PC-9 (cell line): ENCODE measurements at regions not wholly inside any gene's neighbourhood (a gene's known extent, or its start where the extent isn't known, plus 50 kb on each side); places are given as distances from the start of the nearest gene placed in this dataset.

Experiments used
- CTCF ChIP-seq: fragments of 200-600 bp; sonication (generic); conservative IDR thresholded peaks from 2 replicates; pipeline ENCODE4 v1.6.1; 2017; ENCODE audit warnings: mixed run types, antibody characterized with exemption, mild to moderate bottlenecking, moderate library complexity
- EZH2 ChIP-seq: fragments of 200-600 bp; sonication (generic); IDR thresholded peaks from 2 replicates; pipeline ENCODE4 v1.8.0; 2017; ENCODE audit warnings: antibody characterized with exemption, low read depth

- TF ChIP-seq EZH2 = no peak
- no peak for TF ChIP-seq CTCF
These were observed 65.9 kb upstream of the LCTL start for GRCh38 chr15:66631616-66632263.
